GM12891 (cell line): ENCODE measurements at regions not wholly inside any gene's neighbourhood (a gene's known extent, or its start where the extent isn't known, plus 50 kb on each side); places are given as distances from the start of the nearest gene placed in this dataset.

Source experiments
- DNase-seq: peaks from one replicate; pipeline ENCODE4 v3.0.0; 2011; ENCODE audit warnings: low spot score; ENCODE audit not compliant: insufficient read length
- FAIRE-seq: peaks from 2 replicates; lab custom pipeline; 2011; peaks lifted over from hg19 to GRCh38; lab: Jason Lieb, UNC
- PAX5 ChIP-seq: IDR thresholded peaks from 2 replicates; pipeline ENCODE4 v1.6.1; 2011; ENCODE audit warnings: low read length, moderate library complexity, mild to moderate bottlenecking; ENCODE audit not compliant: insufficient read depth, severe bottlenecking
- POLR2A ChIP-seq: IDR thresholded peaks from 2 replicates; pipeline ENCODE4 v1.6.1; 2011; ENCODE audit warnings: low read depth, low read length, control low read depth
- POLR2AphosphoS5 ChIP-seq: IDR thresholded peaks from 2 replicates; pipeline ENCODE4 v1.6.1; 2011; ENCODE audit warnings: low read depth, low read length, control low read depth
- POU2F2 ChIP-seq: IDR thresholded peaks from 2 replicates; pipeline ENCODE4 v1.6.1; 2011; ENCODE audit warnings: low read depth, mild to moderate bottlenecking, control low read depth, low read length, moderate library complexity
- SPI1 ChIP-seq: IDR thresholded peaks from 2 replicates; pipeline ENCODE4 v1.6.1; 2011; ENCODE audit warnings: low read depth, low read length, control low read depth
- TAF1 ChIP-seq: IDR thresholded peaks from 2 replicates; pipeline ENCODE4 v1.6.1; 2011; ENCODE audit warnings: low read depth, low read length, control low read depth

- TF ChIP-seq TAF1 = no peak
- TF ChIP-seq POLR2A = no peak
- TF ChIP-seq POU2F2 = no peak
- no peak for TF ChIP-seq POLR2AphosphoS5
- no peak for TF ChIP-seq SPI1
- no peak for TF ChIP-seq PAX5
- no peak for FAIRE-seq
- DNase-seq = no peak
These were observed 509.9 kb upstream of the ZNF608 start for GRCh38 chr5:125256296-125256695.

DNA sequence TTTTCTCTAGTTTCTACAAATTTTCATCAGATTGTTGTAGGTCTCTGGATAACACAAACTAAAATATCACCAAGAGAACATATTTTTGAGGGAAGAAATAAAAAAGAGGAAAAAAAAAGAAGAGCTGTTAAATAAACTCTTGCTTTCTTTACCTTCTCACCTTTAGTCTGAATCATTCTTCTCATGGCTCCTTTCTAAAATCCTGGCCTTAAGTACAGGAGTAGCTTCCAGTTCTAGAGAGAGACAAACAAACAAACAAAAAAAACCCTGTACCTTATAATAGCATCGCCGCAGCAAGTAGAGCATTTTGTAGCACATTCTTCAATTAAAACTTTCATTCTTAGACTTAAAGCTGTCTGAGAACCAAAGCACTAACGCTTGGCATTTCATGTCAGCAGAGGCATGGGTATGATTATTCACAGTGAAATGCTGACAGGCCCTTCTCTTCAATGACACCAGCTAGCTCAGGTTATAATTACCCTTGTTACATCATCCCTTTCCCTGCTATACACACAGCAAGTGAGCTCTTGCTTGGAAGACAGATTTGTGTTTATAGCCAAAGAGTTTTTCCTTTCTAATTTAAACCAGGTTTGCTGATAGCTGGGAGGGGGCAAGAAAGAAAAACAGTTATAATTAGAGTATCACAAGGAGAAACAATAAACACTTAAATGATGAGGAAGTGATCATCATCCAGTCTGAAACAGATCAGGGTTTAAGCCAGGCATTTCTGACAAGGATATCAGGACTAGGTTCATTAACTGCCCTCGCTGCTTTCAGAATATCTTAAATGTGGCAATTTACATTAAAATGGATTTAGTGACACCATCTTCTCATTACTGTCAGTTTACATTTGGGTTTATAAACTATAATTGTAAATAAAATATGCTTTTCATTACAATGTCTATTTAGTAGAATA is 510.9 kb upstream of the ZNF608 start:
- TF ChIP-seq POLR2AphosphoS5 = no peak
- TF ChIP-seq PAX5 = no peak
- no peak for TF ChIP-seq TAF1
- no peak for TF ChIP-seq POU2F2
- no peak for TF ChIP-seq POLR2A
- TF ChIP-seq SPI1 = no peak
- FAIRE-seq = no peak
- DNase-seq = no peak

DNA sequence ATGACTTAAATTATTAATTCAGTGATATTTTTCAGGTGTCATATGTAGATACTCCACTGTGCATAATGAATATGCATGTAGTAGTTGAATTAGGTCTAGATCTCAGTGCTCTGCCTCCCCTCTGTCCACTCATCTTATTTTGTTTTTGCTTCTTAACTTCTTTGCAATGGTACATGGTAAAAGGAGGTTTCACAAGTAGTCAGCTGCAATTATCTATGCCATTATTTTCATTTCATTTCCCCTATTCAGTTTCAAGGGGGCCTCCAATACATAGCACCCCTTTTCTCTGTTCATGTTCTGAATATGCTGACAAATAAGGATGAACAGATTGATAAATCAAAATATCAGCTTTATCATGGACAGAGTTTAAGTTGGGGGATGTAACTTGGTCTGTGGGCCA is 511.6 kb upstream of the ZNF608 start:
- TF ChIP-seq POU2F2 (no peak), SPI1 (peak; percentile 30; the same call in 1 of the 2 replicates)
- DNase-seq (peak; percentile 2), FAIRE-seq (no peak)

DNA sequence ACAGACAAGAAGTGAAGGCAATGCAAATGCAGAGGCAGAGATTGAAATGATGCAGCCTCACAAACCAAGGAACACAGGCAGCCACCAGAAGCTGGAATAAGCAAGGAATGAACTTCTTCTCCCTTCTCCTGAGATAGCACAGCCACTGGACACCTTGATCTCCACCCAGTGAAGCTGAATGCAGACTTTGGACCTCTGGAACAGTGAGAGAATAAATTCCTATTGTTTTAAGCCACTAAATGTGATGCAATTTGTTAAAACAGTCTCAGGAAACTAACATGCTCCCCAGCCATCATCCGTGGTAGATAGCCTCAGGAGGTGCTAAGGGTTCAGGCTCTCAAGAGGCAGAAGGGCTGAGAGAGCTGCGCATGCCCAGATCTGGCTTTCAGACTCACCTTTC is 512.2 kb upstream of the ZNF608 start:
- TF ChIP-seq POLR2A = no peak
- TF ChIP-seq PAX5 = no peak
- TF ChIP-seq POU2F2 = no peak
- no peak for TF ChIP-seq TAF1
- TF ChIP-seq POLR2AphosphoS5 = no peak
- TF ChIP-seq SPI1 = no peak
- no peak for FAIRE-seq

GRCh38 chr5:125261505-125262250 is 515.2 kb upstream of the ZNF608 start:
- FAIRE-seq (no peak), DNase-seq (no peak)
- TF ChIP-seq POLR2AphosphoS5 (no peak), TAF1 (no peak), POU2F2 (no peak), PAX5 (no peak), POLR2A (no peak), SPI1 (no peak)

More for the DNA sequence above, 512.2 kb upstream of the ZNF608 start:
- DNase-seq = no peak

GRCh38 chr5:125262782-125263181 is 516.3 kb upstream of the ZNF608 start:
- DNase-seq (no peak), FAIRE-seq (no peak)
- TF ChIP-seq PAX5 (no peak), POLR2AphosphoS5 (no peak), TAF1 (no peak), POU2F2 (no peak), POLR2A (no peak), SPI1 (no peak)

GRCh38 chr5:125263356-125263755 is 516.9 kb upstream of the ZNF608 start:
- TF ChIP-seq POLR2A (no peak), PAX5 (no peak), POLR2AphosphoS5 (no peak), TAF1 (no peak), POU2F2 (no peak), SPI1 (no peak)
- FAIRE-seq (no peak), DNase-seq (no peak)

DNA sequence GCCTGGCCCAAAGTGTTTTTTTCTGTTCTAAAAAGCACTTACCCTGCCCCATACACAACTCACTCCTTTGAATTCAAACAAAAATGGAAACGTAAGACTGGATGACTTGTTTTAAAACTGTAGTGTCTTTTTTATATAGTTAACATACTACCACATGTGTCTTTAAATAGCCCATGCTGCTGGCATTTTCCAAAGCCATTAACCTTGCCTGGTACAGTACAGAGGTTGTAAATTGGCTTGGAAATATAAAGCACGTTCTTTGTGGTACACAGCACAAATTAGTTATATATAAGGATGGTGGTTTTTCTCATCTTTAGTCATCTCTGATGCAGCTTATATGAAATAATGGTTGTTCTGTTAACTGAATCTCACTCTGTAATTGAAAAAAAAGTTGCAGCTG is 519.7 kb upstream of the ZNF608 start:
- no peak for TF ChIP-seq POLR2A
- TF ChIP-seq SPI1 = no peak
- no peak for TF ChIP-seq TAF1
- no peak for TF ChIP-seq PAX5
- TF ChIP-seq POLR2AphosphoS5 = no peak
- TF ChIP-seq POU2F2 = no peak
- FAIRE-seq (no peak), DNase-seq (no peak)

DNA sequence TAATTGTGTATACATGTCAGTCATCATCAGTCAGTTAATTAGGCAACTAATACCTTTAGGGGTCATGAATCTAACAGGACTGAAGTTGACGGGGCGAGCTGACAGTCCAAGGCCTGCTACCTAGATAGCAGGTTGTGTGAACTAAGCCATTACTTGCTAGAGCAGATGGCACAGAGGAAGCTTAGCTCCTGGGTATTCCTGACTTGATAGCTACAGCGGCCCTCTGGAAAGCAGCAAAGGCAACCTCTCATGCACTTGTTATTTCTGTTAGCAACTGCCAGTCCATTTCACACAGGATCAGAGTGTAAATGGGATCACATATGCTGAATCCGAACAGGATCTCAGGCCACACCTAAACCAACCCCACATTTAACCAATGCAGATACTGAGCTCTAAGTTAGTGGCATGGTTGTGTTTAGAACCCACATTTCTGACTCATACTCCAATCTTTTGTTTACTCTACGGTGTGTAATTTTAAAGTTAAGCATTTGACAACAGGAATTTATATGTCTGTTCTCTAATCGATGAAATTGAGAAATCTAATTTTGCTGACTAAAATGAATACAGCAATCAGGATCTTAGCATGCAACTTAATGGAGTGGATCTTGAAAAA is 521.3 kb upstream of the ZNF608 start:
- no peak for TF ChIP-seq PAX5
- TF ChIP-seq SPI1 = no peak
- TF ChIP-seq TAF1 = no peak
- TF ChIP-seq POU2F2 = no peak
- no peak for TF ChIP-seq POLR2AphosphoS5
- no peak for TF ChIP-seq POLR2A
- no peak for FAIRE-seq
- no peak for DNase-seq
